HEK293T (cell line): ENCODE measurements at regions not wholly inside any gene's neighbourhood (a gene's known extent, or its start where the extent isn't known, plus 50 kb on each side); places are given as distances from the start of the nearest gene placed in this dataset.

ENCODE experiments used
- CTCF ChIA-PET: fragments of 350-600 bp; formaldehyde crosslinking; extraction: SDS; loops from one replicate; lab custom pipeline; 2021; ENCODE audit warnings: antibody characterized with exemption, inconsistent platforms; lab: Yijun Ruan, JAX
- POLR2A ChIA-PET: fragments of 350-600 bp; formaldehyde crosslinking; extraction: SDS; loops from one replicate; lab custom pipeline; 2020; ENCODE audit warnings: antibody characterized with exemption, inconsistent platforms; lab: Yijun Ruan, JAX
- DNase-seq: peaks from one replicate; pipeline ENCODE4 v3.0.0; 2012; ENCODE audit warnings: mixed read lengths; ENCODE audit errors: extremely low spot score
- ARNT ChIP-seq: fragments of 450-650 bp; IDR thresholded peaks from 2 replicates; pipeline ENCODE4 v1.6.1; 2017; ENCODE audit warnings: mild to moderate bottlenecking
- BHLHE40 ChIP-seq: fragments of 450-650 bp; IDR thresholded peaks from 2 replicates; pipeline ENCODE4 v1.6.1; 2016; ENCODE audit warnings: mild to moderate bottlenecking, moderate library complexity, borderline replicate concordance
- CTBP1 ChIP-seq: fragments of 450-650 bp; IDR thresholded peaks from 2 replicates; pipeline ENCODE4 v1.6.1; 2016; ENCODE audit warnings: borderline replicate concordance
- ELF4 ChIP-seq: fragments of 450-650 bp; IDR thresholded peaks from 2 replicates; pipeline ENCODE4 v1.6.1; 2017; ENCODE audit warnings: antibody characterized with exemption
- FOXA1 ChIP-seq: fragments of 450-650 bp; IDR thresholded peaks from 2 replicates; pipeline ENCODE4 v1.6.1; 2016; ENCODE audit warnings: mild to moderate bottlenecking
- FOXK2 ChIP-seq: fragments of 450-650 bp; IDR thresholded peaks from 2 replicates; pipeline ENCODE4 v1.6.1; 2016; ENCODE audit warnings: mild to moderate bottlenecking
- FOXM1 ChIP-seq: fragments of 450-650 bp; IDR thresholded peaks from 2 replicates; pipeline ENCODE4 v1.6.1; 2017; ENCODE audit warnings: mild to moderate bottlenecking, borderline replicate concordance
- HDGF ChIP-seq: fragments of 450-650 bp; IDR thresholded peaks from 2 replicates; pipeline ENCODE4 v1.6.1; 2017; ENCODE audit warnings: antibody characterized with exemption, borderline replicate concordance
- L3MBTL2 ChIP-seq: fragments of 450-650 bp; conservative IDR thresholded peaks from 2 replicates; pipeline ENCODE4 v1.6.1; 2016; ENCODE audit warnings: mild to moderate bottlenecking
- LEF1 ChIP-seq: fragments of 450-650 bp; IDR thresholded peaks from 2 replicates; pipeline ENCODE4 v1.6.1; 2017; ENCODE audit warnings: mild to moderate bottlenecking, borderline replicate concordance
- NFRKB ChIP-seq: fragments of 450-650 bp; IDR thresholded peaks from 2 replicates; pipeline ENCODE4 v1.6.1; 2016; ENCODE audit warnings: mild to moderate bottlenecking, moderate library complexity
- PKNOX1 ChIP-seq: fragments of 450-650 bp; IDR thresholded peaks from 2 replicates; pipeline ENCODE4 v1.6.1; 2016
- SP1 ChIP-seq: fragments of 450-650 bp; IDR thresholded peaks from 2 replicates; pipeline ENCODE4 v1.6.1; 2017
- SUZ12 ChIP-seq: fragments of 450-650 bp; IDR thresholded peaks from 2 replicates; pipeline ENCODE4 v1.6.1; 2016; ENCODE audit warnings: mild to moderate bottlenecking
- TARDBP ChIP-seq: fragments of 450-650 bp; IDR thresholded peaks from 2 replicates; pipeline ENCODE4 v1.6.1; 2016
- ZNF384 ChIP-seq: fragments of 450-650 bp; IDR thresholded peaks from 2 replicates; pipeline ENCODE4 v1.6.1; 2016

DNA sequence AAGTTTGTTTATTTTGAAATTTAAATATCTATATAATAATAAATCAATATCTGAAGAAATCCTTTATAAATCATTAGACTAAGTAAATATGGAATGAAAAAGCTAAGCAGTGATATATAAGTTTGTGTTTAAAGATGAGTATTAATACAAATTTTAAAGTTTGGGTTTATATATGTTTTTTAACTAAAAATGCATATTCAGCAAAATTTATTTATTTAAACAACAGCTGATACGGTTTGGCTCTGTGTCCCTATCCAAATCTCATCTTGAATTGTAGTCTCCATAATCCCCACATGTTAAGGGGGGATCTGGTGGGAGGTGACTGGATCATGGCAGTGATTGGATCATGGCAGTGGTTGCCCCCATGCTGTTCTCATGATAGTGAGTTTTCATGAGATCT lies 580.7 kb upstream of the EPHA6 start:
- ChIA-PET POLR2A (no interaction called here), CTCF (no interaction called here)
- no peak for DNase-seq
- TF ChIP-seq HDGF (no peak), L3MBTL2 (no peak), FOXM1 (no peak), TARDBP (no peak), NFRKB (no peak)

DNA sequence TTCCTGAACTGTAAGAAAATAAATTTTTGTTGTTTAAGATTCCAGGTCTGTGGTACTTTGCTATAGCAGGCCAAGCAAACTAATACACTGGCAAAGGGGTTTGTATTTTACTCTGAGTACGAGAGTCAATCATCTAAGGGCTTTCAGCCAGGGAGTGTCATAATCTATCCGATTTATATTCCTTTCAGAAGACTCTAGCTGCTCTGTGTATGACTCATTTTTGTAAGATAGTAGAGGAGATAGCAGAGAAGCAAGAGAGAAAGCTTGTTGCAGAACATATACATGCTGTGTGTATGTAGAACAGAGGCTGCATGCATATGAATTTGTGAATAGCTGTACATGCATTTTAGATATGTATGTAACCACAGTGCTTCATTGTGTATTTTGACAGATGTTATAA lies 577.9 kb upstream of the EPHA6 start:
- DNase-seq = no peak
- CTCF ChIA-PET = no interaction called here
- no peak for TF ChIP-seq SP1
- TF ChIP-seq FOXK2 = no peak
- no peak for TF ChIP-seq ZNF384
- no peak for TF ChIP-seq BHLHE40

GRCh38 chr3:96259299-96259698 lies 555.1 kb upstream of the EPHA6 start:
- TF ChIP-seq FOXK2 = no peak
- TF ChIP-seq HDGF = no peak
- no peak for TF ChIP-seq BHLHE40
- no peak for TF ChIP-seq ELF4
- no peak for TF ChIP-seq FOXA1
- no peak for TF ChIP-seq ZNF384
- TF ChIP-seq ARNT = no peak
- TF ChIP-seq SP1 = no peak
- TF ChIP-seq TARDBP = no peak
- no peak for TF ChIP-seq PKNOX1
- TF ChIP-seq SUZ12 = no peak
- no peak for TF ChIP-seq LEF1
- no peak for TF ChIP-seq CTBP1
- TF ChIP-seq L3MBTL2 = no peak
- TF ChIP-seq NFRKB = no peak
- TF ChIP-seq FOXM1 = no peak
- ChIA-PET POLR2A (no interaction called here), CTCF (no interaction called here)
- DNase-seq = no peak

More for the DNA sequence above, 577.9 kb upstream of the EPHA6 start:
- POLR2A ChIA-PET = no interaction called here

DNA sequence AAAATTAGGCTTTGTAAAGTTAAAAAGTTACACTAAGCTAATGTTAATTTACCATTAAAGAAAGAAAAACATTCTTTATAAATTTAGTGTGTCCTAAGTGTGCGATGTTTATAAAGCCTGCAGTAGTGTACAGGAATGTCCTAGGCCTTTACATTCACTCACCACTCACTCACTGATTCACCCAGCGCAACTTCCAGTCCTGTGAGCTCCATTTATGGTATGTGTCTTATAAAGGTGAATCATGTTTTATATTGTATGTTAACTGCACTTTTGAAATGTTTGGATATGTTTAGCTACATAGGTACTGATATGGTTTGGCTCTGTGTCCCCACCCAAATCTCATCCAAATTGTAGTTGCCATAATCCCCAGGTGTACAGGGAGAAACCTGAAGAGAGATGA lies 549.7 kb upstream of the EPHA6 start:
- no peak for DNase-seq
- no peak for TF ChIP-seq ZNF384
- no peak for TF ChIP-seq L3MBTL2
- no peak for TF ChIP-seq HDGF
- TF ChIP-seq TARDBP = no peak
- TF ChIP-seq LEF1 = no peak
- no peak for TF ChIP-seq CTBP1
- TF ChIP-seq BHLHE40 = no peak
- TF ChIP-seq SP1 = no peak
- no peak for TF ChIP-seq FOXK2
- no peak for TF ChIP-seq SUZ12
- no peak for TF ChIP-seq ELF4
- no peak for TF ChIP-seq PKNOX1
- no peak for TF ChIP-seq FOXM1
- no peak for TF ChIP-seq FOXA1
- no peak for TF ChIP-seq ARNT
- TF ChIP-seq NFRKB = no peak
- POLR2A ChIA-PET = no interaction called here
- CTCF ChIA-PET = no interaction called here

DNA sequence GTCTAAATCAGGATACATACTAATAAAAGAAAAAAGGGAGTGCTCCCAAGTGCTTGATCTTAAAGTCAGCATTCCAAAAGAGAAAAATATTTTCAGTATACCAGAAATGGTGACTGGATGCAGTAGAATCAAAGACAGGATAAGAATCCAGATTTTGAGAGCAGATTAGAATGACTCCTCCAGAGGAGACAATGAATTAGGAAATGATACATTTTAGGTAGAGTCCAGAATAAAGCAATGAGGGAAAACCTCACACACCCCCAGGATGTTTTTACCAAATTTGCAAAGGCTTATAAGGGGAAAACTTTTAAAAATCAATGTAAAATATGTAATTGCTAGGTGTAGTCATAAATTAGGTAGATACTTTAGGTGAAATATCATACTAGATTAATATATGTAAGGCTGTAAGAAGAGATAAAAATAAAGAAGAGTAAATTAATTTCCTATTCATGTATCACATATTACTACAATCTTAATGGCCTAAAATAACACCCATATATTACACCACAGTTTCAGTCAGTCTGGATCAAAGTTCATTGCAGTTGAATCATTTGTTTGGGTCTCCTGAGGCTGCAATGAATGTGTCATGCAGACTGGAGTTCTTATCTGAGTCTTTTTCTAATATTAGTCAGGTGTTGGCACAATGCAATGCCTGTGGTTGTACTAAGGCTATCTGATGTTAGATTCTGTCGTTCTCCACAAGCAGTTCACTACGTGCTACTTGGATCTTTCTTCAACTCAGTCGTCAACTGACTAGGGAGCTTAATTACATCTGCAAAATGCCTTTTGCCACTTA lies 547.8 kb upstream of the EPHA6 start:
- POLR2A ChIA-PET = no interaction called here
- CTCF ChIA-PET = no interaction called here
- DNase-seq = no peak
- TF ChIP-seq FOXK2 (no peak), ARNT (no peak), NFRKB (no peak), SUZ12 (no peak), L3MBTL2 (no peak), TARDBP (no peak), FOXA1 (no peak), HDGF (no peak), BHLHE40 (no peak), ZNF384 (no peak)

GRCh38 chr3:96267577-96267976 lies 546.8 kb upstream of the EPHA6 start:
- ChIA-PET CTCF (no interaction called here), POLR2A (no interaction called here)
- no peak for DNase-seq
- TF ChIP-seq FOXA1 (no peak), FOXK2 (no peak), NFRKB (no peak), FOXM1 (no peak), ELF4 (no peak), CTBP1 (no peak), L3MBTL2 (no peak), HDGF (no peak), SUZ12 (no peak), TARDBP (no peak)

DNA sequence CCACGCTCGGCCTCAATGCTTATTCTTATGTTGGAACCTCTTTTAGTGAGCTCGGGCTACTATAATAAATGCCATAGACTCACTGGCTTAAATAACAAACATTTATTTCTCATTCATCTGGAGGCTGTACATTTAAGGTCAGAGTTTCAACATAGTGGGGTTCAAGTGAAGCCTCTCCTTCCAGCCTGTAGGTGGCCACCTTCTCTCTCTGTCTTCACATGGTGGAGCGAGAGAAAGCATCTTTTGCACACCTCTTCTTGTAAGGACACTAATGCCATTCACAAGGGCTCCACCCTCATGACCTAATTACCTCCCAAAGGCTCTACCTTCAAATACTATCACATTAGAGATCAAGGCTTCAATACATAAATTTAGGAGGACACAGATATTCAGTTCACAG lies 520.3 kb upstream of the EPHA6 start:
- TF ChIP-seq ZNF384 (no peak), HDGF (no peak), PKNOX1 (no peak), ELF4 (no peak), ARNT (no peak), TARDBP (no peak), NFRKB (no peak), FOXM1 (no peak), FOXA1 (no peak), CTBP1 (no peak), SUZ12 (no peak), BHLHE40 (no peak), L3MBTL2 (no peak), LEF1 (no peak), SP1 (no peak), FOXK2 (no peak)
- ChIA-PET CTCF (no interaction called here), POLR2A (no interaction called here)
- no peak for DNase-seq
